ENCODE measurements at regions not wholly inside any gene's neighbourhood (a gene's known extent, or its start where the extent isn't known, plus 50 kb on each side); places are given as distances from the start of the nearest gene placed in this dataset.
"Not testable (repeated sequence)": the region's sequence is repeated elsewhere in the genome, so short reads cannot be mapped to it uniquely, and the experiment has no call there.

- TF ChIP-seq CTCF (IDR thresholded peaks at IDR 0.05) (no peak), ZFX (IDR thresholded peaks at IDR 0.05; ENCODE audit: borderline replicate concordance) (no peak)
These were observed 427.5 kb upstream of the CDH20 start for GRCh38 chr18:60905699-60906098.

GRCh38 chr18:60910534-60910933 is 422.7 kb upstream of the CDH20 start:
- H3K27ac ChIP-seq: no peak overlapping the region
- TF ChIP-seq ZFX (IDR thresholded peaks at IDR 0.05; ENCODE audit: borderline replicate concordance): no peak

More at GRCh38 chr18:60905699-60906098, 427.5 kb upstream of the CDH20 start:
- no peak overlapping the region for H3K27ac ChIP-seq

- no peak overlapping the region for H3K27ac ChIP-seq
These were observed 421.7 kb upstream of the CDH20 start for GRCh38 chr18:60911504-60911903.

GRCh38 chr18:60915160-60915559 is 418.1 kb upstream of the CDH20 start:
- TF ChIP-seq CTCF (IDR thresholded peaks at IDR 0.05) (no peak), ZFX (IDR thresholded peaks at IDR 0.05; ENCODE audit: borderline replicate concordance) (no peak)
- no peak overlapping the region for H3K27ac ChIP-seq

More at GRCh38 chr18:60911504-60911903, 421.7 kb upstream of the CDH20 start:
- TF ChIP-seq CTCF (IDR thresholded peaks at IDR 0.05) (no peak), ZFX (IDR thresholded peaks at IDR 0.05; ENCODE audit: borderline replicate concordance) (no peak)

- not testable (repeated sequence) for H3K27ac ChIP-seq
These were observed 414.4 kb upstream of the CDH20 start for GRCh38 chr18:60918862-60919261.

GRCh38 chr18:60925892-60926291 is 407.3 kb upstream of the CDH20 start:
- H3K27ac ChIP-seq: no peak overlapping the region
- TF ChIP-seq CTCF (IDR thresholded peaks at IDR 0.05) (no peak), ZFX (IDR thresholded peaks at IDR 0.05; ENCODE audit: borderline replicate concordance) (no peak)

- TF ChIP-seq ZFX (IDR thresholded peaks at IDR 0.05; ENCODE audit: borderline replicate concordance): no peak
- TF ChIP-seq CTCF (IDR thresholded peaks at IDR 0.05): no peak
- H3K27ac ChIP-seq: no peak overlapping the region
These were observed 403.3 kb upstream of the CDH20 start for GRCh38 chr18:60929966-60930365.

GRCh38 chr18:60935041-60935910 is 398.0 kb upstream of the CDH20 start:
- TF ChIP-seq ZFX (IDR thresholded peaks at IDR 0.05; ENCODE audit: borderline replicate concordance) (no peak), CTCF (IDR thresholded peaks at IDR 0.05) (no peak)
- H3K27ac ChIP-seq: no peak overlapping the region
